ENCODE measurements at regions not wholly inside any gene's neighbourhood (a gene's known extent, or its start where the extent isn't known, plus 50 kb on each side); places are given as distances from the start of the nearest gene placed in this dataset.
A peak's percentile ranks its signal among the peaks of the same experiment; 100 is the strongest.

DNA sequence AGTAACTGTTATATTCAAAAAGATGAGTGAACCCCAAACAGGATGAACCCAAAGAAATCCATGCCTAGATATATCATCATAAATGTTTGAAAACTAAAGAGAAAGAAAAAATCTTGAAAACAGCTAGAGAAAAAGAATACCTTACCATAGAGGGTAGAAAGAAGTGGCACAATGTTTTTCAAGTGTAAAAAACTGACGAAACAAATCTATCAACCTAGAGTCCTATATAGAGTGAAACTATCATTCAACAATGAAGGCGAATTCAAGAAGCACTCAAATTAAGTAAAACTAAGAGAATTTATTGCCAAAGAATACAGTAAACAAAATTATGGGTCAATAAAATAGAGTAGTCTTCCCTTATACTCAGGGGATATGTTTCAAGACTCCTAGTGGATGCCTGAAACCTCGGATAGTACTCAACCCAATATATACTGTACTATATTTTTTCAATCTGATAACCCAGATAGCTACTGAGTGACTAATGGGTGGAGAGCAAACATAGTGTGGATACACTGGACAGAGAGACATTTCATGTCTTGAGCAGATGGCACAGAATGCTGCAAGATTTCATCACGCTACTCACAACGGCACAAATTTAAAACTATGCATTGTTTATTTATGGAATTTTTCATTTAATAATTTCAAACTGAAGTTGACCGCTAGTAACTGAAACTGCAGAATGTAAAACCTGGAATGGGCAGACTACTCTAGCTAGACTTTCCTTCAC is 52.6 kb upstream of the TMEM106B start:
- H3K4me1 ChIP-seq (ENCODE audit: control insufficient read depth, insufficient read depth, low read length), result no peaks in the 10 kb centered on the region
- H3K27me3 ChIP-seq (replicated peaks; ENCODE audit: control insufficient read depth, insufficient read depth, low read length), result no peaks in the 10 kb centered on the region
- H3K36me3 ChIP-seq (ENCODE audit: control insufficient read depth, insufficient read depth, low read length, severe bottlenecking), result no peaks in the 10 kb centered on the region
- no peak overlapping the region for H3K9ac ChIP-seq (ENCODE audit: low read length)
- no peaks in the 10 kb centered on the region for H3K9me3 ChIP-seq (ENCODE audit: control insufficient read depth, low read length)
- no peak overlapping the region for H3K4me3 ChIP-seq (ENCODE audit: low read length)
- DNase-seq (ENCODE audit: low read depth), result peak; percentile 80

DNA sequence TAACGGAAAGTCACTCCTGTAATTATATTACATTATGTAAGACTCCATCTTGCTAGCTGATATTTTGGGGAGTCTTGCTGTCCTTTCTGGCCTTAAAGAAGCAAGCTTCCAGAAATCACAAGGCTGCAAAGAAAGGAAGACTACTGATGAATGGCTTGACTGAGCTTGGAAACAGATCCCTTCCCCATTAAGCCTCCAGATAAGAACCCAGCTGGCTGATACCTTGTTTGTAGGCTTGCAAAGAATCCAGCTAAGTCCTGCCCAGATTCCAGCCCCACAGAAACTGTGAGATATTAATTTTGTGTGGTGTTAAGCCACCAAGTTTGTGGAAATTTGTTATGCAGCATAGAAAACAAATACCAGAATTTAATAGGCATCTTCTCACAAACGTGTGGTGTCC is 49.9 kb upstream of the TMEM106B start:
- Histone ChIP-seq H3K27me3 (replicated peaks; ENCODE audit: control insufficient read depth, insufficient read depth, low read length) (no peaks in the 10 kb centered on the region), H3K4me3 (ENCODE audit: low read length) (no peak overlapping the region), H3K9ac (ENCODE audit: low read length) (no peak overlapping the region), H3K36me3 (ENCODE audit: control insufficient read depth, insufficient read depth, low read length, severe bottlenecking) (no peaks in the 10 kb centered on the region), H3K9me3 (ENCODE audit: control insufficient read depth, low read length) (no peaks in the 10 kb centered on the region), H3K4me1 (ENCODE audit: control insufficient read depth, insufficient read depth, low read length) (no peaks in the 10 kb centered on the region)
- no peak for DNase-seq (ENCODE audit: low read depth)

All from adipocyte (in vitro differentiated cells).